Ishikawa (cell line): ENCODE measurements at regions not wholly inside any gene's neighbourhood (a gene's known extent, or its start where the extent isn't known, plus 50 kb on each side); places are given as distances from the start of the nearest gene placed in this dataset.

Experiments
- CEBPB ChIP-seq: IDR thresholded peaks from 2 replicates; pipeline ENCODE4 v1.6.1; 2012
- CREB1 ChIP-seq: IDR thresholded peaks from 2 replicates; pipeline ENCODE4 v1.6.1; 2012; ENCODE audit warnings: low read depth
- EGR1 ChIP-seq: IDR thresholded peaks from 2 replicates; pipeline ENCODE4 v1.6.1; 2012
- EP300 ChIP-seq: IDR thresholded peaks from 2 replicates; pipeline ENCODE4 v1.6.1; 2012; ENCODE audit warnings: borderline replicate concordance
- FOXM1 ChIP-seq: IDR thresholded peaks from 2 replicates; pipeline ENCODE4 v1.6.1; 2012; ENCODE audit warnings: low read depth, borderline replicate concordance
- NFIC ChIP-seq: IDR thresholded peaks from 2 replicates; pipeline ENCODE4 v1.6.1; 2012
- RAD21 ChIP-seq: IDR thresholded peaks from 2 replicates; pipeline ENCODE4 v1.6.1; 2012; ENCODE audit warnings: low read depth
- TAF1 ChIP-seq: IDR thresholded peaks from 2 replicates; pipeline ENCODE4 v1.6.1; 2012; ENCODE audit warnings: low read depth, mild to moderate bottlenecking
- TCF12 ChIP-seq: IDR thresholded peaks from 2 replicates; pipeline ENCODE4 v1.6.1; 2012; ENCODE audit warnings: low read depth
- TEAD4 ChIP-seq: IDR thresholded peaks from 2 replicates; pipeline ENCODE4 v1.6.1; 2012
- YY1 ChIP-seq: IDR thresholded peaks from 2 replicates; pipeline ENCODE4 v1.6.1; 2012; ENCODE audit warnings: low read depth
- ZBTB7A ChIP-seq: IDR thresholded peaks from 2 replicates; pipeline ENCODE4 v1.6.1; 2012; ENCODE audit warnings: low read depth
- TF ChIP-seq, protein P1 (sequence below): IDR thresholded peaks from 2 replicates; pipeline ENCODE4 v1.6.1; 2012
- TF ChIP-seq, protein P2 (sequence below): IDR thresholded peaks from 2 replicates; pipeline ENCODE4 v1.6.1; 2012
- TF ChIP-seq, protein P3 (sequence below): IDR thresholded peaks from 2 replicates; pipeline ENCODE4 v1.6.1; 2012; ENCODE audit warnings: low read depth, mild to moderate bottlenecking

DNA sequence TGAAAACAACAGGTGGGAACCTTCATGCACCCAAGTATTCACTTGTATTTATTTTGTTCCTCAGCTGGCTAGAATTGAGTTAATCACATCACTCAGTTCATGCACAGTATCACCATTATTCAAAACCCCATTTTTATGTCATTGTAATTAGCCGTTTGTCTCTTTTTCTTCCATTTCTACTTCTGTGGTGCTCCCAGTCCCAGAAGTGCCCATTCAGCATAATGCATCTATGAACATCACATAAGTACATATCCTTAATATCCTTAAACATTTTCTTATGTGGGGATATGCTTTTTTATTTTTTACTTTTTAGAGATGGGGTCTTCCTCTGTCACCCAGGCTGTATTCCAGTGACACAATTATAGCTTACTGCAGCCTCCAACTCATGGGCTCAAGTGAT, 510.9 kb upstream of the MGMT start:
- TF ChIP-seq EP300 (no peak), TAF1 (no peak), ZBTB7A (no peak)
- TF ChIP-seq, protein P1, sequence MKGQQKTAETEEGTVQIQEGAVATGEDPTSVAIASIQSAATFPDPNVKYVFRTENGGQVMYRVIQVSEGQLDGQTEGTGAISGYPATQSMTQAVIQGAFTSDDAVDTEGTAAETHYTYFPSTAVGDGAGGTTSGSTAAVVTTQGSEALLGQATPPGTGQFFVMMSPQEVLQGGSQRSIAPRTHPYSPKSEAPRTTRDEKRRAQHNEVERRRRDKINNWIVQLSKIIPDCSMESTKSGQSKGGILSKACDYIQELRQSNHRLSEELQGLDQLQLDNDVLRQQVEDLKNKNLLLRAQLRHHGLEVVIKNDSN = no peak

DNA sequence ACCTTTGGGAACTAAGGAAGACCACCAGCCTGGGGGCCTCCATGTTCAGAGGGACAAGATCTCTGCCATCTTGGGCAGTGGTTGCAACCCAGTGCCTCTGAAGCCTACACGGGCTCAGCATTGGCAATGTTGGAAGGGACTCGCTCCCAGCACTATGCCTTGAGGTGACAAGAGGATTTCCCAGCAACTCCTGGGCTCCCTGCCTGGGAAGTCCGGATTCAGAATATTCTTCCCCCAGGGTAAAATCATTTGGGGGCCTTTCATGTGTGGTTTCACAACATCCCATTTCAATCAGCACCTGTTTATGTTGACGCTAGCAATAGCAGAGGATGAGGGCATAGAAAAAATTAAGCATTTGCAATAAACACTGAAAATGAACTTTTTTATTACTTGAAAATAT, 509.8 kb upstream of the MGMT start:
- TF ChIP-seq, protein P2, sequence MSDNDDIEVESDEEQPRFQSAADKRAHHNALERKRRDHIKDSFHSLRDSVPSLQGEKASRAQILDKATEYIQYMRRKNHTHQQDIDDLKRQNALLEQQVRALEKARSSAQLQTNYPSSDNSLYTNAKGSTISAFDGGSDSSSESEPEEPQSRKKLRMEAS = no peak
- TF ChIP-seq TAF1 = no peak

DNA sequence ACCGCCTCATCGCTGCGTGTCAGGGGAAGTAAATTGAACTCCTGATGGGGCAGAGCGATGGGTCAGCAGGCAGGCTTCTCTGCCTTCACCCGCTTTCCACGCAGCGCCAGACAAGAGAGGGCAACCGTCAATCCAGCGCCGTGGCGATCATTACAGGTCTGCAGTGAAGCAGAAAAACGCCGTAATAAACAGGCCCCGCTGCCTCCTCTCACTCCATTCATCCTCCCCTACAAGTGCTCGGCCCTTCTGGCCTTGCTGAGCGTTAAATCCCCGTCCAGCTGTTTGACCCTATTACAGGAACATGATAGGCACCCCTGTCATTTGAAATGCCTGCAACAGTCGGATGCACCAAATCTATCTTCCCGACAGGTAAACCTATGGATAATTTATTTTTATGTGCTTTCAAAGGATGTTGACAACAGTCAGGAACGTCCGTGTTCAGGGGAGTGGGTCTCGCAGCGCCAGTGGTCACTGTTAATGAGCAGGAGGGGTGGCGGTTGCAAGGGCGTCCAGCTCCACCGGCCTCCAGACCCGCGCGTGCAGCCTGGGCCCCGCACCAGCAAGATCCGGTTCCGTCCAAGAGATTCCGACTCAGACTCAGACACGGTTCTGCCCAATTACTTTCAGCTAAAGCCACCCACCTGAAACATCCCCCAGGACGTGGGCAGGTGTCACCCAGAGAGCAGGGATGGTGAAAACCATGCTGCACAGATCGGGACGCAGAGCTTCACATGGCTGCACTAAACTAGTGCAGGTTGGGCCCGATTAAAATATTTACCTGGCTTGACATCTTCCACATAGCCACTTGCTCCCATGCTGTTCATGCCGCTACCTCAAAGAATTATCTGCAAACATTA, 508.0 kb upstream of the MGMT start:
- TF ChIP-seq FOXM1 (no peak), EP300 (no peak), CREB1 (no peak), TEAD4 (no peak), TAF1 (no peak), EGR1 (no peak), ZBTB7A (no peak), NFIC (no peak), TCF12 (no peak), YY1 (no peak)
- TF ChIP-seq, protein P2 = no peak

DNA sequence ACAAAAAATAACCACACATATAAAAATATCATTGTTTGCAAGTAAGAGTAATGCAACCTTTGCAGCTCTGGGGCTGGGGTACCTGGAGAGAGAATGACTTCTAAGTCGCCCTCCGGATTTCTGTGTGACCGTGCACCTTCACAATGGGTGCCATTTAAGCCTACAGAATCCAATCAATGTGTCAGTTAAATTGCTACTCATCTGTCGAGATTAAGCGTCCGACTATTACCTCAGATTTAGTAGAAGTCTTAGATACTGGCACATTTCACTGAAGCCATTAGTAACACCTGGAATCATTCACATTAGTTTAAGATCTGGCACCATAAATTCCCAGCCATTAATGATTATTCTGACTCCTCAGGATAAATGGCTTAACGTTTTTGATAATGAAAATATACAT, 507.3 kb upstream of the MGMT start:
- TF ChIP-seq EP300 = no peak
- TF ChIP-seq TEAD4 = no peak
- TF ChIP-seq RAD21 = no peak
- no peak for TF ChIP-seq EGR1
- no peak for TF ChIP-seq TCF12
- TF ChIP-seq FOXM1 = no peak
- TF ChIP-seq TAF1 = no peak
- TF ChIP-seq CEBPB = no peak

DNA sequence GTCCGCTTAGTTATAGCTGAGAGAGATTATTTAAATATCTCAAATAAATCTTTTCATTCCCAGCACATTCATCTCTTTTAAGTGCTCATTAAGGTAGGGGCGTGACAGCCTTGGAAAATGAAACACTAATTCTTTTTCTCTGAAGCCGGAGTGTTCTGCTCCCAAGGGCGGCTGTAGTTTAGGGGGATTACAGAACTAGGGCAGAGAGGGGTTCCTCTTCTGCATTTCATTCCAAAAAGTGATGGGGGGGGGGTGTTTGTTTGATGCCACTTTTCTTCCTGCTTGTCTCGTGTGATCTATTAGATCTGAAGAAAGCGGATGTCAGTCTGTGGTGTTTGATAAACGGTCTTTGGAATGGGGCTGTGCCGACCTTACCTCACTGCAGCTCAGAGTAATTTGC, 506.5 kb upstream of the MGMT start:
- TF ChIP-seq YY1 = no peak
- TF ChIP-seq FOXM1 = no peak
- TF ChIP-seq NFIC = no peak
- TF ChIP-seq, protein P2 = no peak
- TF ChIP-seq EP300 = no peak
- no peak for TF ChIP-seq CREB1
- no peak for TF ChIP-seq TCF12
- TF ChIP-seq, protein P1 = no peak
- no peak for TF ChIP-seq TAF1
- TF ChIP-seq, protein P3, sequence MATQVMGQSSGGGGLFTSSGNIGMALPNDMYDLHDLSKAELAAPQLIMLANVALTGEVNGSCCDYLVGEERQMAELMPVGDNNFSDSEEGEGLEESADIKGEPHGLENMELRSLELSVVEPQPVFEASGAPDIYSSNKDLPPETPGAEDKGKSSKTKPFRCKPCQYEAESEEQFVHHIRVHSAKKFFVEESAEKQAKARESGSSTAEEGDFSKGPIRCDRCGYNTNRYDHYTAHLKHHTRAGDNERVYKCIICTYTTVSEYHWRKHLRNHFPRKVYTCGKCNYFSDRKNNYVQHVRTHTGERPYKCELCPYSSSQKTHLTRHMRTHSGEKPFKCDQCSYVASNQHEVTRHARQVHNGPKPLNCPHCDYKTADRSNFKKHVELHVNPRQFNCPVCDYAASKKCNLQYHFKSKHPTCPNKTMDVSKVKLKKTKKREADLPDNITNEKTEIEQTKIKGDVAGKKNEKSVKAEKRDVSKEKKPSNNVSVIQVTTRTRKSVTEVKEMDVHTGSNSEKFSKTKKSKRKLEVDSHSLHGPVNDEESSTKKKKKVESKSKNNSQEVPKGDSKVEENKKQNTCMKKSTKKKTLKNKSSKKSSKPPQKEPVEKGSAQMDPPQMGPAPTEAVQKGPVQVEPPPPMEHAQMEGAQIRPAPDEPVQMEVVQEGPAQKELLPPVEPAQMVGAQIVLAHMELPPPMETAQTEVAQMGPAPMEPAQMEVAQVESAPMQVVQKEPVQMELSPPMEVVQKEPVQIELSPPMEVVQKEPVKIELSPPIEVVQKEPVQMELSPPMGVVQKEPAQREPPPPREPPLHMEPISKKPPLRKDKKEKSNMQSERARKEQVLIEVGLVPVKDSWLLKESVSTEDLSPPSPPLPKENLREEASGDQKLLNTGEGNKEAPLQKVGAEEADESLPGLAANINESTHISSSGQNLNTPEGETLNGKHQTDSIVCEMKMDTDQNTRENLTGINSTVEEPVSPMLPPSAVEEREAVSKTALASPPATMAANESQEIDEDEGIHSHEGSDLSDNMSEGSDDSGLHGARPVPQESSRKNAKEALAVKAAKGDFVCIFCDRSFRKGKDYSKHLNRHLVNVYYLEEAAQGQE = no peak
- TF ChIP-seq RAD21 = no peak
- no peak for TF ChIP-seq TEAD4
- TF ChIP-seq EGR1 = no peak
- no peak for TF ChIP-seq CEBPB
- no peak for TF ChIP-seq ZBTB7A

DNA sequence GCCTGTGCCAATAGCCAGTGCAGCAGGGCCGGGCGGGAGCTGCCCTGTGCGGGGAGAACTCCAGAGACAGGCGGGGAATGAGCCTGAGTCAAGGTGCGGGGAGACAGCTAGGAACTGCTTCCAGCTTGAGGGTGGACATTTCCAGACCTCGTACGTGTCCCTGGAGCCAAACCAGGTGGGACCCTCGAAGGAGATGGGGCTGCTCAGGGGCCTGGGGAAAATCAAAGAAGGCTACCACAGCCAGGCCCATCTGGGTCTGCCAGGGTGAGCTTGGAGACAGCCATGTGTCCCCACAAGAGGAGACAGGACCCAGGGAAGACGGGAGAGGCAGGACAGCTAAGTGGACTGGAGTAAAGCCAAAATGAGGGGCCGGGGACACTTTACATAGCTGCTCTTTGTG, 504.9 kb upstream of the MGMT start:
- TF ChIP-seq ZBTB7A (no peak), CEBPB (no peak), EP300 (no peak), EGR1 (no peak), TCF12 (no peak), TEAD4 (no peak), RAD21 (no peak), CREB1 (no peak), FOXM1 (no peak)
- TF ChIP-seq, protein P2 = no peak
- TF ChIP-seq, protein P1 = no peak
